AG04450 (cell line): ENCODE measurements at regions not wholly inside any gene's neighbourhood (a gene's known extent, or its start where the extent isn't known, plus 50 kb on each side); places are given as distances from the start of the nearest gene placed in this dataset.

ENCODE experiments used
- CTCF ChIA-PET: fragments of 300-600, 350-600 bp; formaldehyde crosslinking; extraction: SDS; loops from one replicate; lab custom pipeline; 2022; ENCODE audit warnings: antibody characterized with exemption, inconsistent platforms; lab: Charles Lee
- POLR2A ChIA-PET: fragments of 350-600 bp; formaldehyde crosslinking; extraction: SDS; loops from one replicate; lab custom pipeline; 2021; ENCODE audit warnings: antibody characterized with exemption, inconsistent platforms; lab: Yijun Ruan, JAX
- DNase-seq: peaks from one replicate; pipeline ENCODE4 v3.0.0-alpha.2; 2011; ENCODE audit warnings: low read depth, low spot score
- H3K27ac ChIP-seq: one replicate; pipeline ENCODE4 v1.5.1; 2012; ENCODE audit warnings: low read depth, low read length, control low read depth
- H3K27me3 ChIP-seq: one replicate; pipeline ENCODE4 v1.6.0; 2012; ENCODE audit warnings: low read length; ENCODE audit not compliant: control insufficient read depth, insufficient read depth
- H3K4me3 ChIP-seq: 2 replicates; pipeline ENCODE4 v1.5.1; 2011; ENCODE audit warnings: mild to moderate bottlenecking, low read depth, low read length, control low read depth
- H3K9me3 ChIP-seq: 2 replicates; pipeline ENCODE4 v1.5.1; 2012; ENCODE audit warnings: low read length; ENCODE audit not compliant: control insufficient read depth, insufficient read depth
- CTCF ChIP-seq: IDR thresholded peaks from 2 replicates; pipeline ENCODE4 v1.5.1; 2011; ENCODE audit warnings: low read depth, low read length, control low read depth, inconsistent platforms

- no peak for DNase-seq
- ChIA-PET CTCF (no interaction called here), POLR2A (no interaction called here)
- no peak for TF ChIP-seq CTCF
- no peaks in the 10 kb centered on the region for H3K9me3 ChIP-seq
- H3K27ac ChIP-seq = no peak overlapping the region
- no peaks in the 10 kb centered on the region for H3K27me3 ChIP-seq
- H3K4me3 ChIP-seq = no peak overlapping the region
Observed at GRCh38 chr5:93294996-93295395, 286.0 kb downstream of the NR2F1-AS1 start.

DNA sequence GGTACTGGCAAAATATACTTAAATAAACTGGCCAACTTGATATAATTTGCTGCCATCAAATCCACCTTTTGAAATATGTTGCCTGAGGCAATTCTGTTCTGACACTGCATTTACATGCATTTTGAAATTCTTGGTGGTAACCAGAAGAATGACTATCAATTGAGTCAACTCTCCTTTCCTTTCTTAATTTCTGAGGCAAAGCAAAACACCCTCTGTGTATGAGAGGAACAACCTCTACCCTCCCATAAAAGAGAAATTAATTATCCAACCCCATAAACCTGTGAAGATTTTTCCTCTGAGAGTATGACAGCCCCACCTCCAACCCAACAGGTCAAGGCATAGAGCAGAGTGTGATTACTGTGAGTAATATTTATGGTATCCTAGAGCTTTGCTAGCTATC is 286.8 kb downstream of the NR2F1-AS1 start:
- DNase-seq = no peak
- no peaks in the 10 kb centered on the region for H3K27me3 ChIP-seq
- ChIA-PET CTCF (no interaction called here), POLR2A (no interaction called here)
- TF ChIP-seq CTCF = no peak
- H3K9me3 ChIP-seq = no peaks in the 10 kb centered on the region
- no peak overlapping the region for H3K27ac ChIP-seq
- no peak overlapping the region for H3K4me3 ChIP-seq

GRCh38 chr5:93289942-93290341 is 291.1 kb downstream of the NR2F1-AS1 start:
- Histone ChIP-seq H3K27me3 (no peaks in the 10 kb centered on the region), H3K9me3 (peaks cover 6% of the 10 kb centered on the region; the same call in 1 of the 2 replicates), H3K4me3 (no peak overlapping the region), H3K27ac (no peak overlapping the region)
- DNase-seq = no peak
- no peak for TF ChIP-seq CTCF
- POLR2A ChIA-PET = no interaction called here
- CTCF ChIA-PET = no interaction called here

DNA sequence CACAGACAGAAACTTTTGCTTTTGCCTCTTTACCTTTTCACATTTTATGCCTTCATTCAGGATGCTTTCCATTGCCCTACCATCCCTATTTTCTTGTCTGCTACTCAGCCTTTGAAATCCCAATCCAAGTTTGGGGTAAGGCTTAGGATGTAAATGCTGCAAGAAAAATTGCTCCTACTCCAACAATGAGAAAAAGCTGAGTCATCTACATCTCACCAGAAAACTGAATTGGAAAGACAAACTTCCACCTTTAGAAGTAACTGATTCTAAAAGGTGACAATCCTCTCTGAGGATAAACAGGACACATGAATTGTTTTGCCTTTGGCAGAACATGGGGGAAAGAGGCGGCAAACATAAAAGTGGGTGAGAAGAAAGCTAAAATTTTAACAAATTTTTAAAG is 295.6 kb downstream of the NR2F1-AS1 start:
- DNase-seq = no peak
- ChIA-PET CTCF (no interaction called here), POLR2A (no interaction called here)
- TF ChIP-seq CTCF = no peak
- no peak overlapping the region for H3K27ac ChIP-seq
- peaks cover 6% of the 10 kb centered on the region; the same call in 1 of the 2 replicates for H3K9me3 ChIP-seq
- H3K4me3 ChIP-seq = no peak overlapping the region
- H3K27me3 ChIP-seq = no peaks in the 10 kb centered on the region

- POLR2A ChIA-PET = no interaction called here
- CTCF ChIA-PET = no interaction called here
- Histone ChIP-seq H3K27me3 (no peaks in the 10 kb centered on the region), H3K9me3 (peaks cover 6% of the 10 kb centered on the region; the same call in 1 of the 2 replicates), H3K4me3 (no peak overlapping the region), H3K27ac (no peak overlapping the region)
- no peak for DNase-seq
- TF ChIP-seq CTCF = no peak
Observed at GRCh38 chr5:93281980-93282772, 298.8 kb downstream of the NR2F1-AS1 start.
